Liver (tissue), 7 donors: ENCODE measurements at regions not wholly inside any gene's neighbourhood (a gene's known extent, or its start where the extent isn't known, plus 50 kb on each side); places are given as distances from the start of the nearest gene placed in this dataset.

ENCODE experiments used
- DNase-seq: peaks from one replicate; pipeline ENCODE4 v3.0.0-alpha.2; 2017; ENCODE audit warnings: low spot score
- H3K27ac ChIP-seq, 2 donors: one replicate each; pipeline ENCODE4 v1.7.0; 2013; ENCODE audit warnings: inconsistent platforms in 2 of 2, low read length in 2 of 2, control low read depth in 1 of 2, low read depth in 1 of 2, mild to moderate bottlenecking in 1 of 2
- H3K27me3 ChIP-seq, 4 donors: one replicate each; pipeline versions ENCODE4 v1.6.1 to v1.7.0; 2013; ENCODE audit warnings: low read length in 3 of 4, inconsistent platforms in 1 of 4, mild to moderate bottlenecking in 1 of 4, moderate library complexity in 1 of 4; ENCODE audit not compliant: control insufficient read depth in 4 of 4, insufficient read depth in 4 of 4
- H3K36me3 ChIP-seq, 4 donors: one replicate each; pipeline versions ENCODE4 v1.6.1 to v1.7.0; 2013; ENCODE audit warnings: low read length in 3 of 4, mild to moderate bottlenecking in 3 of 4, low read depth in 1 of 4, moderate library complexity in 1 of 4; ENCODE audit not compliant: control insufficient read depth in 4 of 4, insufficient read depth in 3 of 4
- H3K4me1 ChIP-seq, 4 donors: one replicate each; pipeline versions ENCODE4 v1.6.1 to v1.7.0; 2013; ENCODE audit warnings: low read length in 3 of 4, mild to moderate bottlenecking in 3 of 4, moderate library complexity in 1 of 4; ENCODE audit not compliant: control insufficient read depth in 4 of 4, insufficient read depth in 4 of 4
- H3K4me3 ChIP-seq, 3 donors: one replicate each; pipeline versions ENCODE4 v1.6.1 to v1.7.0; 2013; ENCODE audit warnings: low read length in 3 of 3, control low read depth in 1 of 3, low read depth in 1 of 3, mild to moderate bottlenecking in 1 of 3
- H3K9ac ChIP-seq, 2 donors: one replicate each; pipeline ENCODE4 v1.7.0; 2013; ENCODE audit warnings: low read length in 2 of 2, mild to moderate bottlenecking in 2 of 2, moderate library complexity in 2 of 2, control low read depth in 1 of 2, low read depth in 1 of 2
- H3K9me3 ChIP-seq, 4 donors: one replicate each; pipeline versions ENCODE4 v1.6.1 to v1.7.0; 2013; ENCODE audit warnings: low read length in 3 of 4; ENCODE audit not compliant: control insufficient read depth in 4 of 4
- ATF3 ChIP-seq: IDR thresholded peaks from 2 replicates; pipeline ENCODE4 v1.6.1; 2016; ENCODE audit warnings: antibody characterized with exemption
- EGR1 ChIP-seq, 2 donors: IDR thresholded peaks; 2 replicates each; pipeline ENCODE4 v1.6.1; 2016 to 2018; ENCODE audit warnings: antibody characterized with exemption in 2 of 2, low read depth in 2 of 2
- FOXA1 ChIP-seq: IDR thresholded peaks from 2 replicates; pipeline ENCODE4 v1.6.1; 2016; ENCODE audit warnings: antibody characterized with exemption
- FOXA2 ChIP-seq: IDR thresholded peaks from 2 replicates; pipeline ENCODE4 v1.6.1; 2016; ENCODE audit warnings: antibody characterized with exemption
- GABPA ChIP-seq, 2 donors: IDR thresholded peaks in 1 of 2; conservative IDR thresholded peaks in 1 of 2; 2 replicates each; pipeline ENCODE4 v1.6.1; 2016; ENCODE audit warnings: antibody characterized with exemption in 2 of 2, mild to moderate bottlenecking in 1 of 2, moderate library complexity in 1 of 2
- HNF4A ChIP-seq, 2 donors: conservative IDR thresholded peaks; 2 replicates each; pipeline ENCODE4 v1.6.1; 2016; ENCODE audit warnings: antibody characterized with exemption in 2 of 2, mild to moderate bottlenecking in 2 of 2
- HNF4G ChIP-seq: IDR thresholded peaks from 2 replicates; pipeline ENCODE4 v1.6.1; 2016; ENCODE audit warnings: antibody characterized with exemption
- MAX ChIP-seq: IDR thresholded peaks from 2 replicates; pipeline ENCODE4 v1.6.1; 2016; ENCODE audit warnings: antibody characterized with exemption
- RAD21 ChIP-seq, 2 donors: IDR thresholded peaks; 2 replicates each; pipeline ENCODE4 v1.6.1; 2016; ENCODE audit warnings: antibody characterized with exemption in 2 of 2, mild to moderate bottlenecking in 2 of 2
- REST ChIP-seq: IDR thresholded peaks from 2 replicates; pipeline ENCODE4 v1.6.1; 2016; ENCODE audit warnings: antibody characterized with exemption, mild to moderate bottlenecking
- RXRA ChIP-seq, 2 donors: IDR thresholded peaks; 2 replicates each; pipeline ENCODE4 v1.6.1; 2017 to 2018; ENCODE audit warnings: antibody characterized with exemption in 2 of 2, mild to moderate bottlenecking in 1 of 2
- SP1 ChIP-seq: IDR thresholded peaks from 2 replicates; pipeline ENCODE4 v1.6.1; 2018; ENCODE audit warnings: antibody characterized with exemption, mild to moderate bottlenecking
- TAF1 ChIP-seq: conservative IDR thresholded peaks from 2 replicates; pipeline ENCODE4 v1.6.1; 2016; ENCODE audit warnings: antibody characterized with exemption, mild to moderate bottlenecking
- YY1 ChIP-seq: IDR thresholded peaks from 2 replicates; pipeline ENCODE4 v1.6.1; 2016; ENCODE audit warnings: antibody characterized with exemption, mild to moderate bottlenecking
- ZBTB33 ChIP-seq: IDR thresholded peaks from 2 replicates; pipeline ENCODE4 v1.6.1; 2016; ENCODE audit warnings: antibody characterized with exemption
- WGBS: extraction: QIAGEN DNeasy Blood & Tissue Kit; methylation state at CpG from one replicate; pipeline ENCODE4 v1.1.7; 2013; 5-methylcytosine and 5-hydroxymethylcytosine counted together
- donor health status: healthy.
- donor health status: healthy.
- donor health status: healthy.
- donor health status: healthy.

GRCh38 chr2:193463011-193463410 lies 1268.3 kb upstream of the TMEFF2 start:
- no peak overlapping the region for H3K4me3 ChIP-seq
- H3K9ac ChIP-seq: no peak overlapping the region
- no peaks in the 10 kb centered on the region for H3K36me3 ChIP-seq
- H3K9me3 ChIP-seq: peaks cover 0 to 3% (median under 1%) of the 10 kb centered on the region in 4 donors
- H3K27ac ChIP-seq: no peak overlapping the region
- no peaks in the 10 kb centered on the region for H3K27me3 ChIP-seq
- 97% methylated on average over 3 of the region's 3 CpGs for WGBS
- TF ChIP-seq RXRA (IDR thresholded peaks at IDR 0.05) (no peak), RAD21 (IDR thresholded peaks at IDR 0.05) (no peak), FOXA2 (no peak), YY1 (no peak), SP1 (no peak), HNF4G (no peak), REST (no peak), ZBTB33 (no peak), FOXA1 (no peak), GABPA (IDR thresholded peaks at IDR 0.05 in 1 of 2, conservative IDR thresholded peaks at IDR 0.05 in 1 of 2) (no peak), EGR1 (IDR thresholded peaks at IDR 0.05; ENCODE audit: low read depth in 2 of 2) (no peak), HNF4A (conservative IDR thresholded peaks at IDR 0.05) (no peak)
- peaks cover 0 to 7% (median 2%) of the 10 kb centered on the region in 4 donors for H3K4me1 ChIP-seq
- DNase-seq: no peak

GRCh38 chr2:193462411-193462810 lies 1267.7 kb upstream of the TMEFF2 start:
- H3K27me3 ChIP-seq: no peaks in the 10 kb centered on the region
- H3K9me3 ChIP-seq: peaks cover 0 to 3% (median under 1%) of the 10 kb centered on the region in 4 donors
- H3K4me1 ChIP-seq: peaks cover 0 to 4% (median 2%) of the 10 kb centered on the region in 4 donors
- H3K36me3 ChIP-seq: no peaks in the 10 kb centered on the region
- TF ChIP-seq GABPA (IDR thresholded peaks at IDR 0.05 in 1 of 2, conservative IDR thresholded peaks at IDR 0.05 in 1 of 2) (no peak), MAX (no peak), ZBTB33 (no peak), REST (no peak), YY1 (no peak), EGR1 (IDR thresholded peaks at IDR 0.05; ENCODE audit: low read depth in 2 of 2) (no peak), SP1 (no peak), ATF3 (no peak), TAF1 (no peak)
- WGBS: 65% methylated on average over 2 of the region's 2 CpGs
- DNase-seq: no peak
- H3K9ac ChIP-seq: no peak overlapping the region
- no peak overlapping the region for H3K4me3 ChIP-seq
- no peak overlapping the region for H3K27ac ChIP-seq
